ENCODE measurements at regions not wholly inside any gene's neighbourhood (a gene's known extent, or its start where the extent isn't known, plus 50 kb on each side); places are given as distances from the start of the nearest gene placed in this dataset.
"Not testable (repeated sequence)": the region's sequence is repeated elsewhere in the genome, so short reads cannot be mapped to it uniquely, and the experiment has no call there.

GRCh38 chr16:47976636-47977210 lies 179.1 kb downstream of the ABCC12 start:
- H3K36me3 ChIP-seq (ENCODE audit: control insufficient read depth, insufficient read depth, low read length): no peaks in the 10 kb centered on the region
- H3K27me3 ChIP-seq (ENCODE audit: control insufficient read depth, insufficient read depth, low read length): no peaks in the 10 kb centered on the region
- H3K9me3 ChIP-seq (ENCODE audit: control insufficient read depth, low read length): peaks cover 2% of the 10 kb centered on the region
- no peaks in the 10 kb centered on the region for H3K79me2 ChIP-seq
- H3K4me2 ChIP-seq (ENCODE audit: low read length): no peak overlapping the region
- no peak overlapping the region for H3K4me3 ChIP-seq (ENCODE audit: low read depth, low read length)
- H2AFZ ChIP-seq: no peak overlapping the region
- no peak for TF ChIP-seq CTCF (IDR thresholded peaks at IDR 0.05)
- no peaks in the 10 kb centered on the region for H3K4me1 ChIP-seq
- no peak overlapping the region for H3K27ac ChIP-seq
- no peak overlapping the region for H3K9ac ChIP-seq

- not testable (repeated sequence) for H3K36me3 ChIP-seq (ENCODE audit: control insufficient read depth, insufficient read depth, low read length); H3K9me3 ChIP-seq (ENCODE audit: control insufficient read depth, low read length); H3K27me3 ChIP-seq (ENCODE audit: control insufficient read depth, insufficient read depth, low read length); H3K9ac ChIP-seq; H3K4me1 ChIP-seq; H3K4me2 ChIP-seq (ENCODE audit: low read length); H3K4me3 ChIP-seq (ENCODE audit: low read depth, low read length); H3K27ac ChIP-seq; H2AFZ ChIP-seq; H3K79me2 ChIP-seq
These were observed 180.8 kb downstream of the ABCC12 start for GRCh38 chr16:47974971-47975370.

GRCh38 chr16:47973552-47973951 lies 182.2 kb downstream of the ABCC12 start:
- Histone ChIP-seq H3K9me3 (ENCODE audit: control insufficient read depth, low read length) (peaks cover 2% of the 10 kb centered on the region), H3K27ac (no peak overlapping the region), H3K4me2 (ENCODE audit: low read length) (no peak overlapping the region), H3K27me3 (ENCODE audit: control insufficient read depth, insufficient read depth, low read length) (no peaks in the 10 kb centered on the region), H2AFZ (no peak overlapping the region), H3K79me2 (no peaks in the 10 kb centered on the region), H3K9ac (no peak overlapping the region), H3K36me3 (ENCODE audit: control insufficient read depth, insufficient read depth, low read length) (no peaks in the 10 kb centered on the region), H3K4me1 (no peaks in the 10 kb centered on the region), H3K4me3 (ENCODE audit: low read depth, low read length) (no peak overlapping the region)
- no peak for TF ChIP-seq CTCF (IDR thresholded peaks at IDR 0.05)

- Histone ChIP-seq H3K79me2 (no peaks in the 10 kb centered on the region), H3K9ac (no peak overlapping the region), H3K4me2 (ENCODE audit: low read length) (no peak overlapping the region), H2AFZ (no peak overlapping the region), H3K4me3 (ENCODE audit: low read depth, low read length) (no peak overlapping the region), H3K27me3 (ENCODE audit: control insufficient read depth, insufficient read depth, low read length) (no peaks in the 10 kb centered on the region), H3K27ac (no peak overlapping the region), H3K36me3 (ENCODE audit: control insufficient read depth, insufficient read depth, low read length) (no peaks in the 10 kb centered on the region), H3K9me3 (ENCODE audit: control insufficient read depth, low read length) (peaks cover 2% of the 10 kb centered on the region), H3K4me1 (no peaks in the 10 kb centered on the region)
- no peak for TF ChIP-seq CTCF (IDR thresholded peaks at IDR 0.05)
These were observed 183.4 kb downstream of the ABCC12 start for GRCh38 chr16:47972246-47972985.

GRCh38 chr16:47971225-47971624 lies 184.6 kb downstream of the ABCC12 start:
- no peak overlapping the region for H3K9ac ChIP-seq
- H3K27me3 ChIP-seq (ENCODE audit: control insufficient read depth, insufficient read depth, low read length): no peaks in the 10 kb centered on the region
- no peak overlapping the region for H3K4me2 ChIP-seq (ENCODE audit: low read length)
- no peaks in the 10 kb centered on the region for H3K79me2 ChIP-seq
- no peak overlapping the region for H3K27ac ChIP-seq
- no peaks in the 10 kb centered on the region for H3K4me1 ChIP-seq
- no peak overlapping the region for H2AFZ ChIP-seq
- H3K4me3 ChIP-seq (ENCODE audit: low read depth, low read length): no peak overlapping the region
- peaks cover 2% of the 10 kb centered on the region for H3K9me3 ChIP-seq (ENCODE audit: control insufficient read depth, low read length)
- TF ChIP-seq CTCF (IDR thresholded peaks at IDR 0.05): no peak
- no peaks in the 10 kb centered on the region for H3K36me3 ChIP-seq (ENCODE audit: control insufficient read depth, insufficient read depth, low read length)

All from parathyroid adenoma (tissue), 2 donors.